NCI-H345 (cell line): ENCODE measurements at regions not wholly inside any gene's neighbourhood (a gene's known extent, or its start where the extent isn't known, plus 50 kb on each side); places are given as distances from the start of the nearest gene placed in this dataset.
A peak's percentile ranks its signal among the peaks of the same experiment; 100 is the strongest.
"Not testable (repeated sequence)": the region's sequence is repeated elsewhere in the genome, so short reads cannot be mapped to it uniquely, and the experiment has no call there.

Experiments
- DNase-seq: peaks from one replicate; lab custom pipeline; 2025; lab: John Stamatoyannopoulos, UW

DNA sequence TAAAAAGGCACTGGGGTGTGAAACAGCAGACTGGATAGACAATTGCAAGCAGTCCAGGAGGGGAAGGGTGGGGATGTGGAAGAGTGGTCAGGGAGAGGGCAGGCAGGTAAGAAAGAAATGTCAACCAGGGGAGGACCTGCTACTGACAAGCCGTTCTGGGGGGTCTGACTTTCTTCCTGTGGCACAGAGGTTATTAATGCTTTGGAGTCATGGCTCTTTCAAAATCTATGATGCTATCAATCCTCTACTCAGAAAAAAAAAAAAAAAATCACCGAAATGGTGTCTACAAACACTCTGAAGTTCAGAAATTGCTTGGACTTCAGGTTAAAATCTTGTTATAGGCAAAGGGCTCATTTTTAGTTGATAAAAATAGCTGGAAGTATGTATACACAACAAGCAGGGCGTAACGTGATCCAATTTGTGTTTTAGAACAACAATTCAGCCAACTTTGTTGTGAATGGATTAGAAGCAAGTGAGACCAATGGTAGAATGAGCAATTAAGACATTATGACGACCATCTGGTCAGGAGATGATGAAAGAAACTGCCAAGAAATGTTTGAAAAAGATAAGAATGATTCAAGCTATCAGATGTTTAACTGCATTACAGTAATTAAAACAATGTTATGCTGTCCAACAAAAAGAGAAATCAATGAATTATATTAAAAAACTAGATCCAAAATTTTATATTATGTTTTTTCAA, 255.2 kb downstream of the DEPDC1B start:
- no peak for DNase-seq

DNA sequence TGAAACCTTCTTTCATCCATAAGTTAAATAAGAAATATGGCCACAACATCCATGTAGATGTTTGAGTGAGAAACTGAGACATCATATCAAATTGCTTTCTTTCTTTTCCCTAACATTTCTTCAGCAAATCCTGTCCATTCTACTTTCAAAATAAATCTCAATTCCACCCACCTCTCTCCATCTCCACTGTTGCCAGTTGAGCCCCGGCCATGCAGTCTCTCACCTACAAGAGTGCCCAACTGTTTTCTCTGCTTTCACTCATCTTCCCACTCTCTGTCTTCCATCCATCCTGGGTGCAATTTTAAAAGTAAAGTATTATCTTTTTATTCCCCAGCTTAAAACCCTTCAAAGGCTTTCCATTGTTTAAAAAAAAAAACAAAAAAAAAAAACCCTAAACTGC, 260.4 kb downstream of the DEPDC1B start:
- DNase-seq: no peak

DNA sequence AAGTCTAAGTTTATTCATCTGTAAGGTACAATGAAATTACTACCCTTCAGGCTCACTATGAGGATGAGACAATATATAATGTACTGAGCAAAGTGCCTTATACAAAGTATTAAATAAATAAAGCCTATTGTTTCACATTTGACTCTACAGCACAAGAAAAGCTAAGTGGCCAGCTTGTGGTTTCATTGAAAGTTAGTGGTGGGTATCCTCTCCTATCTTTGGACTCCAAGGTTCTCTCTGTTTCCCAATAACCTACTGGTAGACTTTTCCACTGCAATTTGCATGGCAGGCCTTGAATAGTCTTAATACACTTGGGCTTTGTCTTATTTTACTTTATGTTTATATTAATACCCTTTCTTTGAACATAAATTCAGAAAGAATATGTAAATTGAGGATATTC, 262.7 kb downstream of the DEPDC1B start:
- DNase-seq: no peak

DNA sequence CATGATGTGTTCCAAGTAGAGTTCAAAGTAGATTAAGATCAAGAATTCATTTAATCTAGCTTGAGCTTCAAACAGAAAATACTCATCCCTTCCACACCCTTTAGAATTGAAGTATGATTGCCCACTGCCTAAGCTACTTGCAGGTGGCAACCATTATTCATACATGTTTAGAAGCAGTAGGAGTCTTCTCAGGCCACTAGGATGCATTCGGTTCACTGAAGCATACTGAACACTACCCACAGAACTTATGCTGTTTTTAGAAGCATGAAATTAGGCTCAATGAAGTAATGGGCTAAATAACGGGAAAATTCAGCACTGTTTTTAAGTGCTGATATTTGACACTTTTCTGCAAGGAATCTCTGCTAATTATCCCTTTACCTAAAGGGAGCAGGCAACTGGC, 263.4 kb downstream of the DEPDC1B start:
- DNase-seq: no peak

DNA sequence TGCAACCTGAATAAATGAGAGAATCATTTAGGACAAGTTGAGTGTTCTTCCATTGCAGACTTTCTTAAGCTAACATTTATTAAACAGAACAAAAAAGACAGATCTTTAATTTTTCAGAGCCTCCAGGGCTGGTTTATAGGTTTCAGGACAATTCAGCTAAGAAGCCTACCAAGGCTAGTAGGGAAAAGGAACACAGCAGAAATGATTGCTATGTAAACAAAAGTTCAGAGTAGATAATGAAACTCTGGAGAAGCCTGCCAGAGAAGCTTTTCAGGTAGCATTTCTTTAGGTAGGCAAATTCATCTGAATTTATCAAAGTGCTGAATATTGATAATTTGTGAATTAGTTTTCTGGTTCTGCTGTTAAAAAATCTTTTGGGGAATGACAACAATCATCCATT, 264.2 kb downstream of the DEPDC1B start:
- no peak for DNase-seq

DNA sequence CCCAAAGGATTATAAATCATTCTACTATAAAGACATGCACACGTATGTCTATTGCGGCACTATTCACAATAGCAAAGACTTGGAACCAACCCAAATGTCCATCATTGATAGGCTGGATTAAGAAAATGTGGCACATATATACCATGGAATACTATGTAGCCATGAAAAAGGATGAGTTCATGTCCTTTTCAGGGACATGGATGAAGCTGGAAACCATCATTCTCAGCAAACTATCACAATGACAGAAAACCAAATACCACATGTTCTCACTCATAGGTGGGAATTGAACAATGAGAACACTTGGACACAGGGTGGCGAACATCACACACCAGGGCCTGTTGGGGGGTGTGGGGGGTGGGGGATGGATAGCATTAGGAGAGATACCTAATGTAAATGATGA, 273.8 kb downstream of the DEPDC1B start:
- DNase-seq: not testable (repeated sequence)

DNA sequence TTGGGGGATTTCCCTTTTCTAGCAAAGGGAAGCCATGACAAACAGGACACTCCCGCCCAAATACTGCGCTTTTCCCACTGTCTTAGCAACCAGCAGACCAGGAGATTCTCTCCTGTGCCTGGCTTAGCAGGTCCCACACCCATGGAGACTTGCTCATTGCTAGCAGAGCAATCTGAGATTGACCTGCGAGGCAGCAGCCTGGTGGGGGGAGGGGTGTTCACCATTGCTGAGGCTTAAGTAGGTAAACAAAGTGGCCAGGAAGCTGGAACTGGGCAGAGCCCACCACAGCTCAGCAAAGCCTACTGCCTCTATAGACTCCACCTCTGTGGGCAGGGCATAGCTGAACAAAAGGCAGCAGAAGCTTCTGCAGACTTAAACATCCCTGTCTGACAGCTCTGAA, 279.2 kb downstream of the DEPDC1B start:
- DNase-seq: not testable (repeated sequence)

DNA sequence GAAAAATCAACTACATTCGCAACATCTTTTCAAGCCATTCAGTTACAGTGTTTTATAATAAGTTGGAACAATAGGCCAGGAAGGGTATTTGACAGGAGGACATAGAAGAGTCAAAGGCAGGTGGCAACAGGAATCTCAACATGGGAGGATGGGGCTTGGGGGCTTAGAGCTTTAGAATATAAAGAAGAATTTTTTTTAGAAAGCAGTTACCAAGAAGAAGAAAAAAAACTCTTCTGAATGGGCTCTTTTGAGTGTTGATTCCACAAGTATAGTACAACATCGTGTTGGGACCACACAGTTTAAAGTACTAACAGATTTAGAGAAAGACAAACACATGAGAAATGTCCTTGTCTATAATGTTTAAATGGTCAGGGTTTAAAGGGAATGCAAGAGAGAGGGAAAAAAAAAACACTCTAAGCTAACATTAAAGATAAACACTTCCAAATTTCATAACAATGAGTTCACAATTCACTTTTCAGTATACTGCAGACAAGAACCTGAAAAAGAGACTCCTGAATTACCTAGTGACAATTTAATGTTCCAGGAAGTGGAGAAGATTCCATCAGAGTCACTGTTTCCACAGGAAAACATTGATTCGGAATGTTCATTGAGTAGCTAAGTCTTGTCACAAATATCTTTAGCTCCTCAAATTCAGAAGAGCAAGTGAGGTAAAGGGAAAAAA, 282.3 kb downstream of the DEPDC1B start:
- DNase-seq: no peak

DNA sequence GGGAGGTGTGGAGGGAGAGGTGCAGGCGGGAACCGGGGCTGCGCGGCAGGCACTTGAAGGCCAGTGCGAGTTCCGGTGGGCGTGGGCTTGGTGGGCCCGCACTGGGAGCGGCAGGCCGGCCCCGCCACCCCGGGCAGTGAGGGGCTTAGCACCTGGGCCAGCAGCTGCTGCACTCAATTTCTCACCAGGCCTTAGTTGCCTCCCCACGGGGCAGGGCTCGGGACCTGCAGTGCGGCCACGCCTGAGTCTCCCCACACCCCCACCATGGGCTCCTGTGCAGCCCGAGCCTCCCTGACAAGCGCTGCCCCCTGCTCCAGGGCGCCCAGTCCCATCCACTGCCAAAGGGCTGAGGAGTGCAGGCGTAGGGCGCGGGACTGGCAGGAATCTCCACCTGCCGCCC, 284.5 kb downstream of the DEPDC1B start:
- DNase-seq: no peak

DNA sequence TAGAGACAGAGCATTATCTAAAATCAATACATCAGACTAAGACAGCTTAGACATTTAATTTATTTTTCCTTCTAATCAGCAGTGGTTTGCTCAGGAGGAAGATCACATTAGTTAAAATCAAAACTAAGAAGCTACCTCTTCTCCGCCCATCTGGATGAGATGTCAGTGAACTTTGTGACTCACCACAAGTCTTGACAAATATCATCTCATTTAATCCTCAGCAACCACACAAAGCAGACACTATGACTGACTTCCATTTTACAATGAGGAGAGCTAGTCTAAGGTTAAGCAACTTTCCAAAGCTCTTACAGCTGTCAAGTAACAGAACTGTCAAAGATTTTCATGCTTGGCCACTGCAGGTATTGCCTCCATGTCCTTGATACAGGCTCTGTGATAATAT, 289.5 kb downstream of the DEPDC1B start:
- DNase-seq: no peak

DNA sequence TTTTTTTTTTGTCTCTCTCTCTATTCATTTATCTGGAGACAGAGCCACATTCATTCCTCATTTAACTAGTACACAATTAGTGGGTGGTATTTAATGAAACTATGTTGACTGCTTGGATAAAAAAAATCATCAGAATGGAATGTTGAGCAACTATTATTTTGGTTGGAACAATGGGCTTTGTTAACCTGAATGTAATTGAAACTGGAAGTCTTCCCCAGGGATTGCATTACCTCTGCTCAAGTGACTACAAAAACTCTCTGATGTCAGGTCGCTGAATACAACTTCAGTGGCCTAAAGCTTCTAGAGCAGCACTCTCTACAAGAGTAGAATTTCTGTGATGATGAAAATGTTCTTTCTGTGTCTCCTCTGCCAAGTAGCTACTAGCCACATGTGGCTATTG, 295.8 kb downstream of the DEPDC1B start:
- DNase-seq: no peak

DNA sequence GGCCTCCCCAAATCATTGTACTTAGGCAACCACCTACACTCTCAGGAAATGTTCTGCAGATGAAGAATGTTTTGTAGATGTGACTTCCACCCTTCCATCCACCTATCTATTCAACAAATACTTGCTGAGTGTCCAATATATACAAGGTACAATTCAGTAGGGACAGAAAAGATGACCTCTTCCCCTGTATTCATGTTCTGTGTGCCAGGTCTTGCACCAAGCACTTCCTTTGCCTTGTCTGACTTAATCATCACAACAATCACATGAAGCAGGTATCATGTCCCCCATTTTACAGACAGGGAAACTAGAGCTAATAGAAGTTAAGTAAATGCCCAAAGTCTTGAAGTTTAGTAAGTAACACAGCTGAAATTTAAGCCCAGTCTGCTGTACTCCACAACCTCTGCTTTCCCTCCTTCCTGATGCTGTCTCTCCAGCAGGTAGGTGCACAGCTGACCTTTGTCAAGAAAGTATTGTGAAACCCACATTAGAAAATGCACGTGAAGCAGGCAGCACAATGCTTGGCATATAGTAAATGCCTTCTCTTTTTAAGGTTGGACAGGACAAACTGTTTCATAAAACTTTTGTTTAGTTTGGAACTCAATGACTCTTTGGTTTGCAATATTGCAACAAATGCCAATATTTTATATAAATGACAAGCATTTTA, 296.5 kb downstream of the DEPDC1B start:
- no peak for DNase-seq

DNA sequence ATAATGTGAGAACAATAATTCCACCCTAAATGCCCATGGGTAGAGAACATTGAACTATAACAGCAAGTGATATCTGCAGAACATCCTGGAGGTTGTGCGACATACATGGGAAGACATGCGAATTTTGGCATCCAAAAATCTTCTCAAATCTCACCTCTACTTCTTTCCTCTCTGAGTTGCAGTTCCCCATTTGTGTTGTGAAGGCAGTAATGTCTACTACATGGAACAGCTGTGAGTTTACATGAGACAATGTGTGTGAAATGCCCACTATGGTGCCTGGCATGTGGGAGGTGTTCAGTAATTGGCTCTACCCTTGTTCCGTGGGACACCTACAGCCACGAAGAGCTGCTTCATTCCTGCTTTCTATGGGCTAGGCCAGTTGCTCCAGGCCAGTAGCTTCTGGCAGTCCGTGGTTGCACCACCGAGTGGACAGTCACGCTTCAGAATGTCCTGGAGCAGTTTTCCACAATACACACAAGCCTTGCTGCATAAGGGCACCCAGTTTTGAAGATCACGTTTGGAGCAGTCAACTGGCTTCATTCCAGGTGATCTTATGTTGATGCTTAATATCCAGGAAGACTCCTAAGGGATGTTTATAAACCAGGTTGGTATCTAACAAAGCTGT, 297.7 kb downstream of the DEPDC1B start:
- no peak for DNase-seq

DNA sequence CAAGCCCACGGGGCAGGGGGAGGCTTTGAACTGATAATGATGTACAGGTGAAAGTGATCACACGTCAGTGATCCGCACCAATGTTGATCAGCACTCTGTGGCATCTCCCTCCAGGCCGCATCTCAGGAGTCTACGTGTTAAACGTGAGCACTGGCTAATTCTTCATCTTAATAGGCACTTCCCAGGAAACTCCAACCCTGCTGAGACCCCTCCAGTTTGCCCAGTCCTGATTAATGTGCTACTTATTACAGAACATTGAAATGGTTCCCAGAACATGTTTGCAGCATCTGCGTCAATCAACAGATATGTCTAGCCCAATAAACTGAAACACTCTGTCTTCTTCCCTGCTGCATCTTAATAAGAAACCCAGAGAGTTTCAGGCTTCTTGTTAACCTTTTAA, 298.4 kb downstream of the DEPDC1B start:
- no peak for DNase-seq

DNA sequence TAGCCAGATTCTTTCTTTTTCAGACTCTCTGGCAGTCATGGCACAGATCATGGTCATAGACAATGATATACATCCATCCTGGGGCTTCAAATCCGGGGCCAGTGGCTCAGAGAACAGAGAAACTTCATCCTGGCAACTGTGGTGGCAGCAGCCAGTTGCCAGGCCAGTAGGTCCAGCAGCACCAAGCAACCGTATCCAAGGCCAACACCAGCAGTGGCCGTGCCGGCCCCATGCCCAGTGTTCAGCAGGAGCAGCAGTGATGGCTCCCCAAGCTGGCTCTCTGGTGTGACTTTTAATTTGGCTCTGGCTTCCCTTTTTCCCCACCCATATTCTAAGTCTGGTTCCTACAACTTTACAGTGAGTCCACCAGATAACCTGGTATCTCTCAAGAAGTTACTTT, 300.5 kb downstream of the DEPDC1B start:
- no peak for DNase-seq

DNA sequence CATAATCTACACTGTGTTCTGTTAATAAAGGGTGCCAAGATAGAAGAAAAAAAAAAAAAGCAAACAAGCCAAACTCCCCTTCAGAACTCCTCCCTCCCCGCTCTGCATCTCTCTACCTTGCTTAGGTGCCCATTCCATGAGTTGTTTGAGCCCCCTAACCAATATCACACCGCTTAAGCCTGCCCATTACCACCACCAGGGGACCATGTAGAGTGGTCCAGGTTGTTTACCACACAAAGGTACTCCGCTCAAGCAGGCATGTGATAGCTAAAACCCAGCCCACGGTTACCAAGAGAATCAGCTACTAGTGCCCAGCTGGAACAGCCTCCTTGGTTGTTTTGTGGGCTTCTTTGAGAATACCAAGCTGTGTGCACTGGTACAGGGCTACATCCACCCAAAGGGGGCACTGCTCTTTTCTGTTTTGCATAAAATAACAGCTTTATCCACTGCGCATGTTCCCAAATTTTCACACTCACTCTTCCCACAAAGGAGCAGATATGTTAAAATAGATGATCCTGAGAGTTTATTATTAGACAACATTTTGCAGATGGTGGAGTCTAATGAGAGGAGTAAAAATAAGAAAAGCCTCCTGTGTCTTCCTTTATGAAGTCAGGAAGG, 304.1 kb downstream of the DEPDC1B start:
- no peak for DNase-seq

DNA sequence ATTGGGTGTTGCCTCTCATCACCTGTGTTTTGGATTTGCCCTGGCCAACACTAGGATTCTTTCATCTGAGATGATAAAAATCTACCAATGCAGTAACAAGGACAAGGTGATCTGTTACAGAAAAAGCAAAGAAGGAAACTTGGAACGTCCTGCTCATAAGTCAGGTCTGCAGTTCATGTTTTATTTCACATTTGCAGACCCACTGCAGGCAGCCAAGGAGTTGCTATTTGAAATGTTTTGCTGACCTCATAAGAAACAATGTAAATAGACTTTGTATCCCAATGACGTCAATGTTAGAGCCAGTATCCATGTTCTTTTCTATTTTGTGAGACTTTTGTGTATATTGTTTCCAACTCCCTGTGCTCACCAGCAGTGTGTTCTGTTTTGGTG, 312.9 kb downstream of the DEPDC1B start:
- DNase-seq: no peak

DNA sequence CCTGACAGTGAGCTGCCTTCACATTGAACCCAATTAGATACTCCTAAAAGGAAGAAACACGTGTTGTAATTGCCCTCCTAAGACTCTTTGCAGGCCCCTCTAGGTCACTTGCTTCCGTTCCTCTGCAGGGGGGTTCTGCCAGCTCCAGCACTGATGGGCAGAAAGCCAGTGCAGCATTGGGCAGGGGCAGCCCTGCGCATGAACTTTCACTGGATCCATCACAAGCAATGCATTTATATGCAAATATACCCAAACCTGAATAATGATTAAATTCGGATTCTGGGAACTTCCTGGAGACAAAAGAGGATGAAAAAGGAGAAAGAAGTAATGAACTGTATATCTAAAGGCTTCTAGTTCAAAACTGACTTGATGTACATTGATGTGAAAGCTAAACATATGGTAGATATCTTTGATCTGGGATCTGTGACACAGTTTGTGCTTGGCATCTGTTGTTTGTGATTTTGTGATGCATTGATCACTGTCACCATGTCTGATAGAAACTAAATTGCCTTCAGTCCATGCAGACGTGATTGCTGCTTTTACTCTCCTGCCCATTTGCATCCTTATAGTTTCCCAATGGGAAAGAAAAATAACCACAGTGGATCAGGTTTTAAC, 313.4 kb downstream of the DEPDC1B start:
- DNase-seq: no peak

DNA sequence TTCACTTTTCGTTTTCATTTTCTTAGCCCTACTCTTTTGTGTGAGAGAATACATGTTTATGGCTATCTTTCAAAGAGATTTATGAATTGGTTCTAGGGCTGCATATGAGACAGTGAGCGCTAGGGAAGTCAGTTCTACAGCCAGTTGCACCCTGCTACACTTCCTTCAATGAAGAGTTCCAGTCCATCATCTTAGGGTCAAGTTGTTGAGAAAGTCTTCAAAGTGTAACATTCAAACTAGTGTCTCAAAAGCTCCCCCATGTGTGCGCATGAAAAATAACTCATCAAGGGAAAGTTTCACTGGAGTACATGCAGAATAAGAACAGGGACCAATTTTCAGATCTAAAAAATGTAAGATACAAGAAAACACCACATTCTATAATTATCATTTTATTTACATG, 317.2 kb downstream of the DEPDC1B start:
- peak; percentile 4 for DNase-seq

DNA sequence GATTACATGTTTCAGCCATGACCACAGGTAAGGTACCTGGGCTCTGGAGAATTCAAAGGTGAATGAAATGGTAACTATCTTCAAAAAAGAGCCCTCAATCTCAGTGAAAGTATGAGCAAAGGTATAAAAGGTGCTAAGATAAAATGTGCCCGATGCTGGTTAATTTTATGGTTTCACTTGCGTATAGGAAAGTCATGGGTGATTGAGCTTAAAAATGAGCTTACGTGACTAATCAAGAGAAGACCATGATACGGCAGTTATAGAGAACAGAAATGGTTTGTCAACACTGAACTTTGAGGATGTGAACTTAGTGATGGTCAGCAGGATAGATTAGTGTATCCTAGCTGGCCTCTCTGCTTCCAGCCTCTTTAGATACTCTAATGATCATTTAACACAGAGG, 320.1 kb downstream of the DEPDC1B start:
- no peak for DNase-seq

DNA sequence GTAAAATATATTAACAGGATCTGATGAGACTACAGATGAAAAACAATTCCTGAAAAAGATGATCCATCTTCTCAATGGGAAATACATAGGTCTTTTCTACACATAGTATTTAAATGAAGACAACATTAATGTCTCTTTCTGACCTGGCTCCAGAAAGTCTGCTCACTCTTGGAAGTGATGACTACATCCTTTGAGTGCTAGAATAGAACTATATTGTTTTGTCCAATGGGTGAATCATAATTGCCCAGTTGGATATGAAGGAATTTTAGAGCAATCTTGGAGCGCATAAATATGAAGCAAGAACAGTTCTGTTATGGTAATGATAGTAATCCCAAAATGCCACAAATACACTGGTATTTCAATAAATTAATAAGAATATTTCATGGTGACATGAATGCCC, 322.1 kb downstream of the DEPDC1B start:
- no peak for DNase-seq

DNA sequence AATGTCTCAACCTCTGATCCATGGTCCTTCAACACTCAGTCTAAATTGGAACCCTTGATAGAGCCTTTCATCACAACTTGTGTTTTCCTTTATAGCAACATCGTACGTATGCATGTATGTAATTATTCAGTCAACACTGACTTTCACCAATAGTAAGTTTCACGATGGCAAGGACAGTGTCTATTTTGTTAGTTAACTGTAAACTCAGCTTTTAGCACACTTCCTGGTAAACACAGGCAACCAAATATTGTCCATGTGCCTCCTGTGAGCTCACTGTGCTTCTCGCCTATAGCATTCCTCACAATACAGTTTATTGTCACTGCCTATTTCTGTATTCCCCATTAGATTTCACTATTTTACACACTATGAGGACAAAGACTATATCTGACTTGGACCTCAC, 323.1 kb downstream of the DEPDC1B start:
- no peak for DNase-seq
